ENCODE measurements at regions not wholly inside any gene's neighbourhood (a gene's known extent, or its start where the extent isn't known, plus 50 kb on each side); places are given as distances from the start of the nearest gene placed in this dataset.

DNA sequence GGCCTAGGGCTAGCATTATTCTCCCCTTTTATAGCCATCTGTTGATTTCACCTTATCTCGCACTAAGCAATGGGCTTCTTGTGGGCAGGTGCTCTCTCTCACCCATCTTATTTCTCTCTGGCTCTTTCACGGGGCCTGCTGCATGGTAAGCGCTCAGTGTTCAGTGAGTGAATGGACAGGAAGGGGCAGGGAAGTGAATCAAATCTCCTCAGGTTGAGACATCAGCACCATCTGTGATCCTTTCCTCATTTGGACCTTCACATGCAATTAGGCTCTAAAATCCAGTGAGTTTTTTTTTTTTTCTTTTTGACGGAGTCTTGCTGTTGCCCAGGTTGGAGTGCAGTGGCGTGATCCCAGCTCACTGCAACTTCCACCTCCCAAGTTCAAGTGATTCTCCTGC lies 76.5 kb upstream of the EZR start:
- no TSS peak for BruUV-seq (replicated peaks)
- H2AFZ ChIP-seq (ENCODE audit: control insufficient read depth, low read depth, low read length), result no peak overlapping the region
- no peak overlapping the region for H3K4me2 ChIP-seq (ENCODE audit: control insufficient read depth, insufficient read depth)
- no peak for TF ChIP-seq CBFB (IDR thresholded peaks at IDR 0.05; ENCODE audit: low read depth)
- TF ChIP-seq, protein P1, sequence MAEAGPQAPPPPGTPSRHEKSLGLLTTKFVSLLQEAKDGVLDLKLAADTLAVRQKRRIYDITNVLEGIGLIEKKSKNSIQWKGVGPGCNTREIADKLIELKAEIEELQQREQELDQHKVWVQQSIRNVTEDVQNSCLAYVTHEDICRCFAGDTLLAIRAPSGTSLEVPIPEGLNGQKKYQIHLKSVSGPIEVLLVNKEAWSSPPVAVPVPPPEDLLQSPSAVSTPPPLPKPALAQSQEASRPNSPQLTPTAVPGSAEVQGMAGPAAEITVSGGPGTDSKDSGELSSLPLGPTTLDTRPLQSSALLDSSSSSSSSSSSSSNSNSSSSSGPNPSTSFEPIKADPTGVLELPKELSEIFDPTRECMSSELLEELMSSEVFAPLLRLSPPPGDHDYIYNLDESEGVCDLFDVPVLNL (IDR thresholded peaks at IDR 0.05; ENCODE audit: low read depth, low read length), result no peak
- TF ChIP-seq NRF1 (conservative IDR thresholded peaks at IDR 0.05; ENCODE audit: low read depth, low read length), result no peak
- TF ChIP-seq, protein P2, sequence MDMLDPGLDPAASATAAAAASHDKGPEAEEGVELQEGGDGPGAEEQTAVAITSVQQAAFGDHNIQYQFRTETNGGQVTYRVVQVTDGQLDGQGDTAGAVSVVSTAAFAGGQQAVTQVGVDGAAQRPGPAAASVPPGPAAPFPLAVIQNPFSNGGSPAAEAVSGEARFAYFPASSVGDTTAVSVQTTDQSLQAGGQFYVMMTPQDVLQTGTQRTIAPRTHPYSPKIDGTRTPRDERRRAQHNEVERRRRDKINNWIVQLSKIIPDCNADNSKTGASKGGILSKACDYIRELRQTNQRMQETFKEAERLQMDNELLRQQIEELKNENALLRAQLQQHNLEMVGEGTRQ (IDR thresholded peaks at IDR 0.05; ENCODE audit: borderline replicate concordance, low read depth, low read length), result no peak
- no peak for TF ChIP-seq RFX5 (IDR thresholded peaks at IDR 0.05; ENCODE audit: low read depth, low read length)
- TF ChIP-seq, protein P3, sequence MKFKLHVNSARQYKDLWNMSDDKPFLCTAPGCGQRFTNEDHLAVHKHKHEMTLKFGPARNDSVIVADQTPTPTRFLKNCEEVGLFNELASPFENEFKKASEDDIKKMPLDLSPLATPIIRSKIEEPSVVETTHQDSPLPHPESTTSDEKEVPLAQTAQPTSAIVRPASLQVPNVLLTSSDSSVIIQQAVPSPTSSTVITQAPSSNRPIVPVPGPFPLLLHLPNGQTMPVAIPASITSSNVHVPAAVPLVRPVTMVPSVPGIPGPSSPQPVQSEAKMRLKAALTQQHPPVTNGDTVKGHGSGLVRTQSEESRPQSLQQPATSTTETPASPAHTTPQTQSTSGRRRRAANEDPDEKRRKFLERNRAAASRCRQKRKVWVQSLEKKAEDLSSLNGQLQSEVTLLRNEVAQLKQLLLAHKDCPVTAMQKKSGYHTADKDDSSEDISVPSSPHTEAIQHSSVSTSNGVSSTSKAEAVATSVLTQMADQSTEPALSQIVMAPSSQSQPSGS (IDR thresholded peaks at IDR 0.05; ENCODE audit: low read length), result no peak
- TF ChIP-seq SREBF1 (IDR thresholded peaks at IDR 0.05; ENCODE audit: low read length), result no peak
- TF ChIP-seq SMC3 (IDR thresholded peaks at IDR 0.05; ENCODE audit: borderline replicate concordance, low read length), result no peak
- TF ChIP-seq CHD2 (IDR thresholded peaks at IDR 0.05; ENCODE audit: borderline replicate concordance, low read depth, low read length), result no peak
- TF ChIP-seq, protein P4, sequence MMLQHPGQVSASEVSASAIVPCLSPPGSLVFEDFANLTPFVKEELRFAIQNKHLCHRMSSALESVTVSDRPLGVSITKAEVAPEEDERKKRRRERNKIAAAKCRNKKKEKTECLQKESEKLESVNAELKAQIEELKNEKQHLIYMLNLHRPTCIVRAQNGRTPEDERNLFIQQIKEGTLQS (IDR thresholded peaks at IDR 0.05; ENCODE audit: borderline replicate concordance, extremely low read depth, low read depth, low read length), result no peak
- TF ChIP-seq HCFC1 (IDR thresholded peaks at IDR 0.05; ENCODE audit: low read length), result no peak
- no peak for TF ChIP-seq CREM (IDR thresholded peaks at IDR 0.05; ENCODE audit: low read depth)
- no peak overlapping the region for H3K27ac ChIP-seq (ENCODE audit: control insufficient read depth, insufficient read depth)
- H3K9me3 ChIP-seq (replicated peaks; ENCODE audit: control insufficient read depth, insufficient read depth, low read length), result no peaks in the 10 kb centered on the region
- in situ Hi-C loops (cut with MboI) (no loop called here), intact Hi-C loops (cut with micrococcal nuclease; ENCODE audit: unreplicated experiment) (no loop called here)
- SMC1A ChIA-PET (ENCODE audit: uncharacterized antibody, unreplicated experiment), result interaction anchor here (1.2 to 1.3 kb wide), 2 partner anchors 21 to 64 kb away, joined by 3 to 4 read pairs; no protein-coding TSS in a partner anchor
- no peak for ATAC-seq
- no peak overlapping the region for H3K9ac ChIP-seq (ENCODE audit: control insufficient read depth, insufficient read depth, low read length)
- CTCF ChIA-PET, result no interaction called here
- no peak for DNase-seq (ENCODE audit: low read depth, low spot score)
- 60% methylated on average over 5 of the region's 5 CpGs for WGBS (ENCODE audit: insufficient coverage, insufficient replicate concordance, low lambda C conversion rate, missing lambda C conversion rate)
- RAD21 ChIA-PET (ENCODE audit: unreplicated experiment), result interaction anchor here (0.5 kb wide), 1 partner anchor 15 kb away, joined by 3 read pairs; no protein-coding TSS in a partner anchor
- no peaks in the 10 kb centered on the region for H3K27me3 ChIP-seq (replicated peaks in 1 of 2; ENCODE audit: control insufficient read depth in 2 of 2, insufficient read depth in 2 of 2, low read length in 1 of 2)
- no peak overlapping the region for H3K4me3 ChIP-seq
- FAIRE-seq, result no peak
- H3K36me3 ChIP-seq (ENCODE audit: control insufficient read depth in 2 of 2, insufficient read depth in 2 of 2, low read length in 1 of 2), result no peaks in the 10 kb centered on the region
- H3K79me2 ChIP-seq (ENCODE audit: control insufficient read depth, insufficient read depth, low read length), result no peaks in the 10 kb centered on the region
- no peaks in the 10 kb centered on the region for H4K20me1 ChIP-seq (ENCODE audit: control insufficient read depth, insufficient read depth)
- no peaks in the 10 kb centered on the region for H3K4me1 ChIP-seq (ENCODE audit: control insufficient read depth, insufficient read depth, low read length)
- POLR2A ChIA-PET, result no interaction called here
